Endothelial cell of umbilical vein (primary cell): ENCODE measurements at regions not wholly inside any gene's neighbourhood (a gene's known extent, or its start where the extent isn't known, plus 50 kb on each side); places are given as distances from the start of the nearest gene placed in this dataset.

Source experiments
- BruUV-seq: library from RNA; stranded (reverse); fragments of 400-500 nt; replicated peaks from 2 replicates; lab custom pipeline; 2021; lab: Mats Ljungman, UMichigan
- CTCF ChIA-PET: fragments of 300-600, 350-600 bp; sonication (Branson Sonifier 250); formaldehyde crosslinking; loops from one replicate; lab custom pipeline; 2021; ENCODE audit warnings: antibody characterized with exemption, inconsistent platforms; lab: Charles Lee
- POLR2A ChIA-PET: fragments of 300-600, 350-600 bp; sonication (Branson Sonifier 250); formaldehyde crosslinking; loops from one replicate; lab custom pipeline; 2021; ENCODE audit warnings: antibody characterized with exemption, inconsistent platforms; lab: Charles Lee
- DNase-seq: peaks from one replicate; pipeline ENCODE4 v3.0.0-alpha.2; 2011; ENCODE audit warnings: low read depth, low spot score
- FAIRE-seq: peaks from 2 replicates; lab custom pipeline; 2011; peaks lifted over from hg19 to GRCh38; lab: Jason Lieb, UNC
- H2AFZ ChIP-seq: 2 replicates; pipeline ENCODE4 v1.6.0; 2012; ENCODE audit warnings: low read depth, low read length, control low read depth, inconsistent platforms
- H3K27ac ChIP-seq: 2 replicates; pipeline ENCODE4 v1.5.1; 2011; ENCODE audit warnings: low read depth, mild to moderate bottlenecking, control low read depth, low read length, moderate library complexity; ENCODE audit not compliant: insufficient read depth
- H3K27me3 ChIP-seq, 2 experiments: 2 replicates each; pipeline versions ENCODE4 v1.6.0 to v1.6.1; 2011; ENCODE audit warnings: low read length in 2 of 2, mixed read lengths in 1 of 2; ENCODE audit not compliant: control insufficient read depth in 2 of 2, insufficient read depth in 2 of 2
- H3K36me3 ChIP-seq, 2 experiments: 2 replicates in 1 of 2; 3 replicates in 1 of 2; pipeline ENCODE4 v1.5.1; 2011; ENCODE audit warnings: low read length in 2 of 2, mild to moderate bottlenecking in 1 of 2, moderate library complexity in 1 of 2; ENCODE audit not compliant: control insufficient read depth in 2 of 2, insufficient read depth in 2 of 2; ENCODE audit errors: extremely low read depth in 1 of 2
- H3K4me1 ChIP-seq: 3 replicates; pipeline ENCODE4 v1.5.1; 2011; ENCODE audit warnings: mild to moderate bottlenecking, low read length; ENCODE audit not compliant: control insufficient read depth, insufficient read depth; ENCODE audit errors: extremely low read depth
- H3K4me2 ChIP-seq: 2 replicates; pipeline ENCODE4 v1.6.1; 2011; ENCODE audit warnings: low read length, control low read depth, mixed read lengths; ENCODE audit not compliant: insufficient read depth
- H3K4me3 ChIP-seq, 3 experiments: fragments of 200-600 bp in 1 of 3; sonication (generic), shearing (Covaris generic) in 1 of 3; replicated peaks in 1 of 3; 2 replicates each; pipeline ENCODE4 v1.5.1; 2011 to 2016; ENCODE audit warnings: control low read depth in 3 of 3, low read length in 3 of 3, mild to moderate bottlenecking in 2 of 3, inconsistent platforms in 1 of 3, low read depth in 1 of 3, moderate library complexity in 1 of 3; ENCODE audit not compliant: insufficient read depth in 1 of 3
- H3K79me2 ChIP-seq: 2 replicates; pipeline ENCODE4 v1.6.0; 2012; ENCODE audit warnings: low read length, inconsistent platforms; ENCODE audit not compliant: control insufficient read depth, insufficient read depth
- H3K9ac ChIP-seq: replicated peaks from 2 replicates; pipeline ENCODE3; 2011; ENCODE audit warnings: low read length, control low read depth; ENCODE audit not compliant: insufficient read depth; ENCODE audit errors: extremely low read depth
- H3K9me1 ChIP-seq: replicated peaks from 3 replicates; pipeline ENCODE4 v1.6.0; 2011; ENCODE audit warnings: mild to moderate bottlenecking, low read length; ENCODE audit not compliant: control insufficient read depth, insufficient read depth; ENCODE audit errors: extremely low read depth
- H3K9me3 ChIP-seq: replicated peaks from 2 replicates; pipeline ENCODE4 v1.5.1; 2012; ENCODE audit warnings: low read length, inconsistent platforms; ENCODE audit not compliant: control insufficient read depth, insufficient read depth
- H4K20me1 ChIP-seq: replicated peaks from 2 replicates; pipeline ENCODE3; 2011; ENCODE audit warnings: mild to moderate bottlenecking, low read length; ENCODE audit not compliant: control insufficient read depth, insufficient read depth; ENCODE audit errors: extremely low read depth
- EZH2 ChIP-seq: IDR thresholded peaks from 2 replicates; pipeline ENCODE4 v1.6.1; 2012; ENCODE audit warnings: borderline replicate concordance, low read depth, mild to moderate bottlenecking, moderate library complexity, low read length, inconsistent platforms; ENCODE audit not compliant: severe bottlenecking
- FOS ChIP-seq: IDR thresholded peaks from 2 replicates; pipeline ENCODE4 v1.6.1; 2011; ENCODE audit warnings: mild to moderate bottlenecking, low read length, moderate library complexity, borderline replicate concordance; ENCODE audit not compliant: insufficient read depth
- GATA2 ChIP-seq: IDR thresholded peaks from 2 replicates; pipeline ENCODE4 v1.7.0; 2011; ENCODE audit warnings: low read depth, mild to moderate bottlenecking, moderate library complexity, mixed read lengths, low read length; ENCODE audit not compliant: insufficient read length, insufficient read depth
- JUN ChIP-seq: IDR thresholded peaks from 2 replicates; pipeline ENCODE4 v1.6.1; 2011; ENCODE audit warnings: borderline replicate concordance, low read depth; ENCODE audit not compliant: insufficient read length, insufficient read depth
- MYC ChIP-seq: IDR thresholded peaks from one replicate; pipeline ENCODE4 v1.6.1; 2011; ENCODE audit warnings: mild to moderate bottlenecking, low read depth, low read length
- POLR2A ChIP-seq: IDR thresholded peaks from 2 replicates; pipeline ENCODE4 v1.6.1; 2012; ENCODE audit warnings: low read depth, mild to moderate bottlenecking, control low read depth, low read length
- POLR2AphosphoS5 ChIP-seq: IDR thresholded peaks from 2 replicates; pipeline ENCODE4 v1.6.1; 2012; ENCODE audit warnings: low read depth, mild to moderate bottlenecking, control low read depth, low read length, moderate library complexity; ENCODE audit not compliant: insufficient read depth
- dilution Hi-C: fragments of 300-500 bp; cut with MboI; formaldehyde crosslinking; loops from one replicate; pipeline ENCODE4 v1.15.0; 2019; ENCODE audit warnings: low sequenced_read_pairs; ENCODE audit not compliant: extremely low pct_ligation_motif_present
- intact Hi-C: fragments of 100-400 bp; cut with micrococcal nuclease; formaldehyde crosslinking; loops from one replicate; pipeline ENCODE4 v1.10.0; 2022
- TF ChIP-seq, protein P1 (sequence below), 2 donors: IDR thresholded peaks; 1 replicate in 1 of 2; 2 replicates in 1 of 2; pipeline ENCODE4 v1.5.1; 2011; ENCODE audit warnings: low read length in 2 of 2, mild to moderate bottlenecking in 2 of 2, moderate library complexity in 2 of 2, control low read depth in 1 of 2, inconsistent platforms in 1 of 2, low read depth in 1 of 2; ENCODE audit not compliant: insufficient read depth in 1 of 2; ENCODE audit errors: extremely low read depth in 1 of 2
- TF ChIP-seq, protein P2 (sequence below): IDR thresholded peaks from 2 replicates; pipeline ENCODE4 v1.6.1; 2011; ENCODE audit not compliant: insufficient read depth, insufficient read length

DNA sequence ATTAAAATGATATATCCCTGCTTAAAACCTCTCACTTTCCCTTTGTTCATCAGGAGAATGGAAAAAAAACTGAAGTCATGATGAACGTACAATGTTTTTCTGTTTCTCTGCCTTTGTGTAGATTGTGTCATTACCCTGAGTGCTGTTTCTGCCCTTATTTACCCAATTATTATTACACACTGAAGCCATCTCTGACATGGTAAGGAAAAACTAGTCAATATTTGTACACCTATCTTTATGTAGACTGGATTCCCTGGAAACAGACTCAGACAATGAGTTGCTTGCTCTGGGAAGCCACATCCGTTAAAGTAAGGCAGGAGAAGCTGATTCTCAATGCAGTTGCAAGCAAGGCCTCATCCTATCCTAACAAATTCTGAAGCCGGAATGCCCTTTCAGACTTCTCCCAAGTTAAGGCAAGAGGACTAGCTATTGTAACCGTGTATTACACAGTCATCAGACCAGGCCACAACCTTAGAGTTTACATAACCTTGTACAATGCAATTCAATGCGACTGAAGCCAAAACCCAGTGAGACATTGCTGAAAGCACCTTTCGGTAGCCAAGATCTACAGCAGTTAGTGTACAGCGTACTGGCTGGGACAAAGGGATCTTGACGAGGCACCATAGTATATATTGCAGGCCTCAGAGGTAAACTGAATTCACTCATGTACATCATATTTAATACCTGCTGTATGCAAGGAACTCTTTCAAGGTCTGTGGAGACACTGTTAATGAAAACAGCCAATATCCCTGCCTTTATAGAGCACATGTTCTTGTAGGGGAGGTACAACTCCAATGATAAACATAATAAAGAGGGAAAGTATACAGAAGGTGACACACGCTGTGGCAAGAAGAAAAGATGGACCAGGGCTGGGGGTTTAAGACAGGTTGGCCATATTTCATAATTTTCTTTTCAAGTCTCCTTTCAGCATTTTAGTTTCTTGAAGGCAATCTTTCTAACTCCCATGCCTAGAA lies 1040.8 kb upstream of the SEMA6D start:
- no peak overlapping the region for H3K9ac ChIP-seq
- H3K4me2 ChIP-seq, result no peak overlapping the region
- no peaks in the 10 kb centered on the region for H3K27me3 ChIP-seq
- POLR2A ChIA-PET, result no interaction called here
- no peak for FAIRE-seq
- intact Hi-C loops (no loop called here), dilution Hi-C loops (no loop called here)
- H2AFZ ChIP-seq, result no peak overlapping the region
- no peaks in the 10 kb centered on the region for H3K9me3 ChIP-seq
- TF ChIP-seq FOS (no peak), JUN (no peak), EZH2 (no peak), POLR2A (no peak), POLR2AphosphoS5 (no peak), GATA2 (no peak), MYC (no peak)
- TF ChIP-seq, protein P1, sequence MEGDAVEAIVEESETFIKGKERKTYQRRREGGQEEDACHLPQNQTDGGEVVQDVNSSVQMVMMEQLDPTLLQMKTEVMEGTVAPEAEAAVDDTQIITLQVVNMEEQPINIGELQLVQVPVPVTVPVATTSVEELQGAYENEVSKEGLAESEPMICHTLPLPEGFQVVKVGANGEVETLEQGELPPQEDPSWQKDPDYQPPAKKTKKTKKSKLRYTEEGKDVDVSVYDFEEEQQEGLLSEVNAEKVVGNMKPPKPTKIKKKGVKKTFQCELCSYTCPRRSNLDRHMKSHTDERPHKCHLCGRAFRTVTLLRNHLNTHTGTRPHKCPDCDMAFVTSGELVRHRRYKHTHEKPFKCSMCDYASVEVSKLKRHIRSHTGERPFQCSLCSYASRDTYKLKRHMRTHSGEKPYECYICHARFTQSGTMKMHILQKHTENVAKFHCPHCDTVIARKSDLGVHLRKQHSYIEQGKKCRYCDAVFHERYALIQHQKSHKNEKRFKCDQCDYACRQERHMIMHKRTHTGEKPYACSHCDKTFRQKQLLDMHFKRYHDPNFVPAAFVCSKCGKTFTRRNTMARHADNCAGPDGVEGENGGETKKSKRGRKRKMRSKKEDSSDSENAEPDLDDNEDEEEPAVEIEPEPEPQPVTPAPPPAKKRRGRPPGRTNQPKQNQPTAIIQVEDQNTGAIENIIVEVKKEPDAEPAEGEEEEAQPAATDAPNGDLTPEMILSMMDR (IDR thresholded peaks at IDR 0.05; ENCODE audit: extremely low read depth in 1 of 2, insufficient read depth in 1 of 2, low read depth in 1 of 2, low read length in 2 of 2), result no peak
- TF ChIP-seq, protein P2, sequence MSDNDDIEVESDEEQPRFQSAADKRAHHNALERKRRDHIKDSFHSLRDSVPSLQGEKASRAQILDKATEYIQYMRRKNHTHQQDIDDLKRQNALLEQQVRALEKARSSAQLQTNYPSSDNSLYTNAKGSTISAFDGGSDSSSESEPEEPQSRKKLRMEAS, result no peak
- DNase-seq, result no peak
- BruUV-seq, result no TSS peak
- H3K4me1 ChIP-seq, result no peaks in the 10 kb centered on the region
- H3K9me1 ChIP-seq, result no peaks in the 10 kb centered on the region
- no peak overlapping the region for H3K27ac ChIP-seq
- no peak overlapping the region for H3K4me3 ChIP-seq
- no peaks in the 10 kb centered on the region for H4K20me1 ChIP-seq
- CTCF ChIA-PET, result no interaction called here
- no peaks in the 10 kb centered on the region for H3K36me3 ChIP-seq
- H3K79me2 ChIP-seq, result no peaks in the 10 kb centered on the region
